GM12878 (cell line): ENCODE measurements at regions not wholly inside any gene's neighbourhood (a gene's known extent, or its start where the extent isn't known, plus 50 kb on each side); places are given as distances from the start of the nearest gene placed in this dataset.

ENCODE experiments used
- ATAC-seq: fragments of 200-7000 bp; cut with Tn5 transposase; 3 replicates; pipeline ENCODE4 v1.9.1; 2020; ENCODE audit warnings: mild to moderate bottlenecking, moderate library complexity
- BruUV-seq: library from RNA; stranded (reverse); fragments of 400-500 nt; replicated peaks from 2 replicates; lab custom pipeline; 2021; lab: Mats Ljungman, UMichigan
- CTCF ChIA-PET: fragments of 300-600 bp; sonication (Branson Sonifier 250); formaldehyde crosslinking; extraction: SDS; loops from one replicate; lab custom pipeline; 2021; ENCODE audit warnings: inconsistent platforms; lab: Yijun Ruan, JAX
- POLR2A ChIA-PET: fragments of 350-600 bp; formaldehyde crosslinking; extraction: SDS; loops from one replicate; lab custom pipeline; 2021; ENCODE audit warnings: inconsistent platforms; lab: Charles Lee
- RAD21 ChIA-PET: fragments of 300-600 bp; sonication (Branson Sonifier 250); formaldehyde crosslinking; loops from one replicate; lab custom pipeline; 2023; ENCODE audit warnings: antibody characterized with exemption; ENCODE audit not compliant: unreplicated experiment; lab: Charles Lee
- SMC1A ChIA-PET: fragments of 300-600 bp; sonication (Branson Sonifier 250); formaldehyde crosslinking; loops from one replicate; lab custom pipeline; 2023; ENCODE audit not compliant: unreplicated experiment, uncharacterized antibody; lab: Charles Lee
- DNase-seq: peaks from one replicate; pipeline ENCODE4 v3.0.0-alpha.2; 2011; ENCODE audit warnings: low read depth, low spot score
- FAIRE-seq: peaks from 3 replicates; lab custom pipeline; 2011; peaks lifted over from hg19 to GRCh38; lab: Jason Lieb, UNC
- H2AFZ ChIP-seq: 2 replicates; pipeline ENCODE4 v1.6.0; 2011; ENCODE audit warnings: low read depth, low read length, control low read depth; ENCODE audit not compliant: control insufficient read depth
- H3K27ac ChIP-seq: 2 replicates; pipeline ENCODE4 v1.5.1; 2011; ENCODE audit warnings: control low read depth; ENCODE audit not compliant: control insufficient read depth, insufficient read depth
- H3K27me3 ChIP-seq, 2 experiments: replicated peaks in 1 of 2; 2 replicates each; pipeline versions ENCODE4 v1.6.0 to v1.6.1; 2011; ENCODE audit warnings: low read length in 1 of 2; ENCODE audit not compliant: control insufficient read depth in 2 of 2, insufficient read depth in 2 of 2
- H3K36me3 ChIP-seq, 2 experiments: 2 replicates each; pipeline ENCODE4 v1.5.1; 2011; ENCODE audit warnings: low read length in 1 of 2; ENCODE audit not compliant: control insufficient read depth in 2 of 2, insufficient read depth in 2 of 2
- H3K4me1 ChIP-seq: 2 replicates; pipeline ENCODE4 v1.6.1; 2011; ENCODE audit warnings: mild to moderate bottlenecking, low read length, moderate library complexity, mixed read lengths; ENCODE audit not compliant: control insufficient read depth, insufficient read depth
- H3K4me2 ChIP-seq: 2 replicates; pipeline ENCODE4 v1.6.0; 2011; ENCODE audit warnings: control low read depth; ENCODE audit not compliant: control insufficient read depth, insufficient read depth
- H3K4me3 ChIP-seq: fragments of 200-600 bp; sonication (generic); 2 replicates; pipeline ENCODE4 v1.5.1; 2016
- H3K79me2 ChIP-seq: 2 replicates; pipeline ENCODE4 v1.6.0; 2011; ENCODE audit warnings: low read length; ENCODE audit not compliant: control insufficient read depth, insufficient read depth
- H3K9ac ChIP-seq: 2 replicates; pipeline ENCODE4 v1.8.0; 2011; ENCODE audit warnings: low read length, control low read depth, mixed read lengths; ENCODE audit not compliant: control insufficient read depth, insufficient read depth
- H3K9me3 ChIP-seq: replicated peaks from 3 replicates; pipeline ENCODE4 v1.5.1; 2011; ENCODE audit warnings: mild to moderate bottlenecking, low read length; ENCODE audit not compliant: control insufficient read depth, insufficient read depth
- H4K20me1 ChIP-seq: 2 replicates; pipeline ENCODE4 v1.6.0; 2011; ENCODE audit not compliant: control insufficient read depth, insufficient read depth
- ASH2L ChIP-seq: fragments of 300-600, 200-600 bp; sonication (generic); IDR thresholded peaks from 2 replicates; pipeline ENCODE4 v1.6.1; 2017; ENCODE audit warnings: low read depth, mild to moderate bottlenecking, borderline replicate concordance
- BCL3 ChIP-seq: IDR thresholded peaks from 2 replicates; pipeline ENCODE4 v1.6.1; 2011; ENCODE audit warnings: borderline replicate concordance, low read depth, mild to moderate bottlenecking, moderate library complexity, low read length; ENCODE audit not compliant: insufficient read depth, poor library complexity, severe bottlenecking
- IRF4 ChIP-seq: IDR thresholded peaks from 2 replicates; pipeline ENCODE4 v1.6.1; 2011; ENCODE audit warnings: low read depth, low read length
- JUND ChIP-seq: IDR thresholded peaks from 2 replicates; pipeline ENCODE4 v1.6.1; 2012; ENCODE audit warnings: low read depth, mild to moderate bottlenecking, low read length, improper control_type of control experiment, moderate library complexity
- PKNOX1 ChIP-seq: fragments of 450-650 bp; IDR thresholded peaks from 2 replicates; pipeline ENCODE4 v1.6.1; 2016; ENCODE audit warnings: mild to moderate bottlenecking
- RCOR1 ChIP-seq: conservative IDR thresholded peaks from 2 replicates; pipeline ENCODE4 v1.6.1; 2012; ENCODE audit warnings: low read depth, low read length, improper control_type of control experiment
- SPI1 ChIP-seq: IDR thresholded peaks from 2 replicates; pipeline ENCODE4 v1.6.1; 2011; ENCODE audit warnings: low read depth, mild to moderate bottlenecking, low read length, moderate library complexity, borderline replicate concordance; ENCODE audit not compliant: insufficient read depth
- WRNIP1 ChIP-seq: IDR thresholded peaks from 2 replicates; pipeline ENCODE4 v1.6.1; 2011; ENCODE audit warnings: low read depth, low read length, improper control_type of control experiment, borderline replicate concordance
- ZNF687 ChIP-seq: fragments of 450-650 bp; IDR thresholded peaks from 2 replicates; pipeline ENCODE4 v1.6.1; 2017; ENCODE audit warnings: mild to moderate bottlenecking, moderate library complexity
- in situ Hi-C: fragments of 300-500 bp; cut with MboI; formaldehyde crosslinking; loops from 9 replicates; pipeline ENCODE4 v1.14.3; 2018; ENCODE audit warnings: mixed read lengths
- intact Hi-C: fragments of 100-400 bp; cut with micrococcal nuclease; formaldehyde crosslinking; loops from one replicate; pipeline ENCODE4 v1.14.2; 2022; ENCODE audit not compliant: unreplicated experiment

GRCh38 chr3:27046351-27046750 is 322.8 kb downstream of the NEK10 start:
- intact Hi-C loops: no loop called here
- Histone ChIP-seq H3K27ac (no peak overlapping the region), H3K79me2 (no peaks in the 10 kb centered on the region), H3K9me3 (no peaks in the 10 kb centered on the region), H3K36me3 (no peaks in the 10 kb centered on the region), H3K9ac (no peak overlapping the region), H3K4me2 (no peak overlapping the region), H3K4me1 (no peaks in the 10 kb centered on the region), H3K4me3 (no peak overlapping the region), H3K27me3 (no peaks in the 10 kb centered on the region), H4K20me1 (no peaks in the 10 kb centered on the region), H2AFZ (no peak overlapping the region)
- FAIRE-seq: no peak
- no TSS peak for BruUV-seq
- POLR2A ChIA-PET: no interaction called here
- in situ Hi-C loops: no loop called here
- TF ChIP-seq SPI1 (no peak), RCOR1 (no peak), IRF4 (no peak), WRNIP1 (no peak), ZNF687 (no peak), BCL3 (no peak), PKNOX1 (no peak), JUND (no peak), ASH2L (no peak)
- DNase-seq: no peak
- RAD21 ChIA-PET: interaction anchor here (1.0 kb wide), 1 partner anchor 17 kb away, joined by 3 read pairs; no protein-coding TSS in a partner anchor
- no peak for ATAC-seq
- CTCF ChIA-PET: no interaction called here
- SMC1A ChIA-PET: no interaction called here
